ENCODE measurements at regions not wholly inside any gene's neighbourhood (a gene's known extent, or its start where the extent isn't known, plus 50 kb on each side); places are given as distances from the start of the nearest gene placed in this dataset.
"Not testable (repeated sequence)": the region's sequence is repeated elsewhere in the genome, so short reads cannot be mapped to it uniquely, and the experiment has no call there.

- DNase-seq = no peak
- intact Hi-C loops (cut with DNase I) = no loop called here
Measured at GRCh38 chr17:51428668-51429495, 168.5 kb downstream of the UTP18 start.

GRCh38 chr17:51429938-51430337 lies 169.6 kb downstream of the UTP18 start:
- WGBS, 4 donors = 36 to 62% (median 49%) methylated on average over 3 of the region's 3 CpGs
- H3K4me3 ChIP-seq; H3K36me3 ChIP-seq (replicated peaks in 1 of 2); H3K27me3 ChIP-seq; H3K9me3 ChIP-seq (replicated peaks in 1 of 3); DNase-seq; H3K27ac ChIP-seq; intact Hi-C loops (cut with DNase I); H3K4me1 ChIP-seq (replicated peaks in 1 of 2): not testable (repeated sequence)

More at GRCh38 chr17:51428668-51429495, 168.5 kb downstream of the UTP18 start:
- Histone ChIP-seq H3K9me3 (replicated peaks in 1 of 3) (no peaks in the 10 kb centered on the region), H3K36me3 (replicated peaks in 1 of 2) (no peaks in the 10 kb centered on the region), H3K27me3 (no peaks in the 10 kb centered on the region), H3K27ac (no peak overlapping the region), H3K4me3 (no peak overlapping the region), H3K4me1 (replicated peaks in 1 of 2) (no peaks in the 10 kb centered on the region)
- TF ChIP-seq POLR2A (IDR thresholded peaks at IDR 0.05) (no peak), CTCF (IDR thresholded peaks at IDR 0.05) (no peak)
- 63 to 78% (median 73%) methylated on average over 8 of the region's 8 CpGs for WGBS, 4 donors

- no peaks in the 10 kb centered on the region for H3K4me1 ChIP-seq (replicated peaks in 1 of 2)
Measured at GRCh38 chr17:51430591-51430990, 170.2 kb downstream of the UTP18 start.

GRCh38 chr17:51434434-51435170 lies 174.3 kb downstream of the UTP18 start:
- Histone ChIP-seq H3K27me3 (no peaks in the 10 kb centered on the region), H3K9me3 (replicated peaks in 1 of 3) (no peaks in the 10 kb centered on the region), H3K4me1 (replicated peaks in 1 of 2) (no peaks in the 10 kb centered on the region), H3K27ac (no peak overlapping the region), H3K36me3 (replicated peaks in 1 of 2) (no peaks in the 10 kb centered on the region), H3K4me3 (no peak overlapping the region)
- WGBS, 4 donors = 65 to 69% (median 68%) methylated on average over 7 of the region's 7 CpGs
- DNase-seq = no peak
- intact Hi-C loops (cut with DNase I) = no loop called here
- TF ChIP-seq POLR2A (IDR thresholded peaks at IDR 0.05) (no peak), CTCF (IDR thresholded peaks at IDR 0.05) (no peak)

More at GRCh38 chr17:51430591-51430990, 170.2 kb downstream of the UTP18 start:
- Histone ChIP-seq H3K4me3 (no peak overlapping the region), H3K27ac (no peak overlapping the region), H3K27me3 (no peaks in the 10 kb centered on the region), H3K9me3 (replicated peaks in 1 of 3) (no peaks in the 10 kb centered on the region), H3K36me3 (replicated peaks in 1 of 2) (no peaks in the 10 kb centered on the region)
- DNase-seq = no peak
- intact Hi-C loops (cut with DNase I) = no loop called here
- 85 to 91% (median 88%) methylated on average over 5 of the region's 5 CpGs for WGBS, 4 donors
- TF ChIP-seq CTCF (IDR thresholded peaks at IDR 0.05) (no peak), POLR2A (IDR thresholded peaks at IDR 0.05) (no peak)

Data from adrenal gland (tissue), 9 donors.